ENCODE measurements at regions not wholly inside any gene's neighbourhood (a gene's known extent, or its start where the extent isn't known, plus 50 kb on each side); places are given as distances from the start of the nearest gene placed in this dataset.

DNA sequence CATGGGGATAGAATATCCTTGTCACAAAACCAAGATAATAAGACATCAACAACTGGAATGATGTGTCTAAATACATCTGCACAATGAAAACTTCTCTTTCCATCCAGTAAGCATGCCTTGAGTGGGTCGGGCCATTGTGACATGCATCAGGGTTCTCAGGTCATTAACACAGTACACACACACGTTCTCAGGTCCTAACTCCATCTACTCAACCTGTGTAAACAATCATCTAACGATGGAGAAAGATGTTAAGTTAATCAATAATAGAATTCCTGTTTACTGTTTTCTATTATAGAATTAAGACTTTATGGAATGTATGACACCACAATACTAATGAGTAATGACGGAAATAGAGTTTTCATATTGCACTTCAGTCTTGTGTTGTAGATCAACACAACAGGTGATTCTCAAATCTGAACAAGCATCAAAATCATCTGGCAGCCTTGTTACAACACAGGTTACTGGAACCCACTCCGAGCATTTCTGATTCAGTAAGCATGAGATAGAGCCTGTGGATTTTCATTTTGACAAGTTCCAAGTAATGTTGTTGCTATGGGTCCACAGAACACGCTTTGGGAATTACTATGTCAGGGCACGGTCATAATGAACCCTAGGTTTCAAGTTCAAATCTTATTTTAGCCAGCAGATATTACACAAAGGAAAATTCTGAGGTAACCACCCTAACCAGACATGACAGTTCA is 315.8 kb upstream of the TEX13C start:
- DNase-seq = no peak

DNA sequence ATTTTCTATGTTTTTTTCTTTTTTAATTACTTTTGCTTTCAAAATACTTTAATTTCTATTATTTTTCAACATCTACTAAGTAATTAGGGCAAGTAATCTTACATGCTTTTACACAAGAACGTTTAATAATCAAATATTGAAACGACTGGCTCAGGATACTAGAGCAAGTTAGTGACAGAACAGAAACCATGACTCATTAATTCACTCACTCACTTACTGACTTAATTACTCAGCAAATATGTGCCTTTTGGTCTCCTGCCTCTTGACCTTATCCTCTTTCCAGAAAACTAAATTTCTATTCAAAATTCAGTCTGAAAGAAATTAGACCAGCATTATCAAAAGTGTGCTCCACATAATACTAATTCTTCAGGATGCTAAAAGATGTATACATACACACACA is 314.9 kb upstream of the TEX13C start:
- no peak for DNase-seq

DNA sequence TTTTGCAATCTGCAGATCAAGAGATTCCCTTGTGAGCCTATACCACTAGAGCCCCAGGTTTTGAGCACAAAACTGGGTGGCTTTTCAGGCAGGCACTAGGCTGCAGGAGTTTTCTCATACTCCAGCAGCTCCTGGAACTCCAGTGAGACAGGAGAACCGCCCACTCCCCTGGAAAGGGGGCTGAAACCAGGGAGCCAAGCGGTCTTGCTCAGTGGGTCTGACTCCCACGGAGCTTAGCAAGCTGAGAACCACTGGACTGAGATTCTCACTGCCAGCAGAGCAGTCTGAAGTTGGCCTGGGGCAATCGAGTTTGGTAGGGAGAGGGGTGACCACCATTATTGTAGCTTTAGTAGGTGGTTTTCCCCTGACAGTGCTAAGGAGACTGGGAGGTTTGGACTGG is 313.8 kb upstream of the TEX13C start:
- no peak for DNase-seq

DNA sequence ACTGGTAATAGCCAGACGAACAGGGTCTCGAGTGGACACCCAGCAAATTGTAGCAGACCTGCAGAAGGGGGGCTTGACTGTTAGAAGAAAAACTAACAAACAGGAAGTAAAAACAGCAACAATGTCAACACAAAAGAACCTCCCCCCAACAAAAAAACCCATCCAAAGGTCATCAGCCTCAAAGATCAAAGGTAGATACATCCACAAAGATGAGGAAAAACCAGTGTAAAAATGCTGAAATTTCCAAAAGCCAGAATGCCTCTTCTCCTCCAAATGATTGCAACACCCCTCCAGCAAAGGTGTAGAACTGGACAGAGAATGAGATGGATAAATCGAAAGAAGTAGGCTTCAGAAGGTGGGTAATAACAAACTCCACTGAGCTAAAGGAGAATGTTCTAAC is 313.0 kb upstream of the TEX13C start:
- no peak for DNase-seq

DNA sequence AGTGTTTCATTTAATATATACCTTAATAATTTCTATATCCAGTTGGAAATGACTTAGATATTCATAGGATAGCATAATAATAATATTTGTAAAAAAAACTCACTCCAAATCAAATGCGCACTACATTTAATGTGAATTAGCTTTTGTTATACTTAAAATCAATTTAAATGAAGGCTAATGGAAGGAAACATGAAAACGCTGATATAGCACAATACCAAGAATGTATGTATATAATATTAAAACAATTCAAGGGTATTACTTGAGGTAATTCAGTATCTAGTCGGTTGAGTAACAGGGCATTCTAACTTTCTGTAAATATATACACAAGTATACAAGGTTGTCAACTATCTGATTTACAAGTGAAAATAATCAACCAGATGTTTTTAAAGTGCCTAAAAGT is 307.1 kb upstream of the TEX13C start:
- no peak for DNase-seq

DNA sequence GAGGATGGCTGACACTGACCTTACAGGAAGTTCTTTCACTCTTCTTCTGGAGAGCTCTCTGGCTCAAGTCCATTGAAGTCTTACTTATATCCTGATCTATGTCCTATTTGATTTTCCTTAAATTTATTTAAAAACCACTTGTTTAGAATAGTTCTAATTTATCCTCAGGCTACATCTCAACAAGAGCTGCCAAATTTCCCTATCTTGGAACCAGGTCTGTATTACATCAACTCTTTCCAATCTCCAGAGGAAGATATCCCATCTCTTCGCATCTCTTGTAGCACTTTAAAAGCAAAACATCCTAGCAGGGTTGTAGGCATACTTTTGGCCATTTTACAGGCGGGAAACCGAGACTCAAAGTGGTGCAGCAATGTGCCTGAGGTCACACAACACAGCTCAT is 290.5 kb upstream of the TEX13C start:
- no peak for DNase-seq

All from renal pelvis (tissue), 1 donor.